Neural progenitor cell (in vitro differentiated cells): ENCODE measurements at regions not wholly inside any gene's neighbourhood (a gene's known extent, or its start where the extent isn't known, plus 50 kb on each side); places are given as distances from the start of the nearest gene placed in this dataset.

Experiments
- DNase-seq: peaks from one replicate; pipeline ENCODE4 v3.0.0-alpha.2; 2016; ENCODE audit warnings: low spot score
- H2AFZ ChIP-seq: fragments of 200-600 bp; sonication (generic); replicated peaks from 2 replicates; pipeline ENCODE4 v1.6.1; 2016; ENCODE audit warnings: antibody characterized with exemption
- H3F3A ChIP-seq: fragments of 200-600 bp; sonication (generic); 2 replicates; pipeline ENCODE4 v1.6.1; 2016; ENCODE audit warnings: antibody characterized with exemption, low read depth
- H3K27ac ChIP-seq: fragments of 200-600 bp; sonication (generic); 2 replicates; pipeline ENCODE4 v1.5.1; 2016; ENCODE audit warnings: mild to moderate bottlenecking
- H3K27me3 ChIP-seq: fragments of 200-600 bp; sonication (generic); 2 replicates; pipeline ENCODE4 v1.6.1; 2016; ENCODE audit warnings: mild to moderate bottlenecking, moderate library complexity
- H3K36me3 ChIP-seq: fragments of 200-600 bp; sonication (generic); 2 replicates; pipeline ENCODE4 v1.5.1; 2016
- H3K4me1 ChIP-seq: fragments of 200-600 bp; sonication (generic); 2 replicates; pipeline ENCODE4 v1.6.1; 2016; ENCODE audit warnings: mixed run types
- H3K4me2 ChIP-seq: fragments of 200-600 bp; sonication (generic); 2 replicates; pipeline ENCODE4 v1.6.1; 2016
- H3K4me3 ChIP-seq: fragments of 200-600 bp; sonication (generic); 2 replicates; pipeline ENCODE4 v1.5.1; 2016
- H3K79me2 ChIP-seq: fragments of 200-600 bp; sonication (generic); 2 replicates; pipeline ENCODE4 v1.6.1; 2016; ENCODE audit warnings: low read depth
- H3K9ac ChIP-seq: fragments of 200-600 bp; sonication (generic); 2 replicates; pipeline ENCODE4 v1.6.1; 2016
- H3K9me3 ChIP-seq: fragments of 200-600 bp; sonication (generic); 2 replicates; pipeline ENCODE4 v1.5.1; 2016; ENCODE audit warnings: low read depth
- H4K20me1 ChIP-seq: fragments of 200-600 bp; sonication (generic); 2 replicates; pipeline ENCODE4 v1.6.1; 2016; ENCODE audit warnings: low read depth
- H3K27ac Mint-ChIP-seq: 3 replicates; pipeline ENCODE4 v1.8.0; 2021; ENCODE audit warnings: mixed read lengths
- H3K27me3 Mint-ChIP-seq: 2 replicates; pipeline ENCODE4 v1.8.0; 2022; ENCODE audit warnings: low read depth, mild to moderate bottlenecking, inconsistent platforms, moderate library complexity, mixed read lengths; ENCODE audit not compliant: insufficient read depth
- H3K36me3 Mint-ChIP-seq: 3 replicates; pipeline ENCODE4 v1.8.0; 2021; ENCODE audit warnings: mixed read lengths
- H3K4me1 Mint-ChIP-seq: 3 replicates; pipeline ENCODE4 v1.8.0; 2021; ENCODE audit warnings: mixed read lengths
- H3K4me3 Mint-ChIP-seq: 3 replicates; pipeline ENCODE4 v1.8.0; 2021; ENCODE audit warnings: mild to moderate bottlenecking, moderate library complexity, mixed read lengths
- H3K9me3 Mint-ChIP-seq: 3 replicates; pipeline ENCODE4 v1.8.0; 2020; ENCODE audit warnings: mixed read lengths
- CTCF ChIP-seq: fragments of 200-600 bp; sonication (generic); IDR thresholded peaks from 2 replicates; pipeline ENCODE4 v1.5.1; 2017; ENCODE audit warnings: antibody characterized with exemption, mild to moderate bottlenecking
- EZH2 ChIP-seq: fragments of 200-600 bp; sonication (generic); IDR thresholded peaks from 2 replicates; pipeline ENCODE4 v1.6.1; 2017; ENCODE audit warnings: antibody characterized with exemption, mild to moderate bottlenecking, moderate library complexity
- EZH2phosphoT487 ChIP-seq: fragments of 200-600 bp; sonication (generic); IDR thresholded peaks from 2 replicates; pipeline ENCODE4 v1.6.1; 2017; ENCODE audit warnings: antibody characterized with exemption

DNA sequence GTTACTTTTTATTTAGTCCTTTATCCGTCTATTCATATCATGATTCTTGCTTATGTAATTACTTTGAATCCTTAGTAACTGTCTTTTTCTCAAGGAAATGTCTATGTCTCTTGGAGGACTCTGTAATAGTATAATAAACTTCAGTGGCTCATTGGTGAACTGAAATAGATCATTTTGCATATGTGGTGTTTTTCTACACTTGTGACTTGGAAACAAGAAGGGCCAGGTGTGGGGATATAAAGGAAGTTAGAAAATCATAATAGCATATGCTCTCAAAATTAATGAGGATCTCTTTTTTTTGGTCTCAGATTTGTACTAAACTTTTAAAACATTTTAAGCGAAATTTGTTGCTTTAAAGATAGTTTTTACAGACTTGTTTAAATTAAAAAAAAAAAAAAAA is 453.0 kb upstream of the CDH20 start:
- Histone ChIP-seq H3K4me1 (no peaks in the 10 kb centered on the region), H2AFZ (no peak overlapping the region), H3K27me3 (no peaks in the 10 kb centered on the region), H3K36me3 (no peaks in the 10 kb centered on the region), H4K20me1 (no peaks in the 10 kb centered on the region), H3K9ac (no peak overlapping the region), H3K79me2 (no peaks in the 10 kb centered on the region), H3K4me2 (no peak overlapping the region), H3K4me3 (no peak overlapping the region), H3K9me3 (no peaks in the 10 kb centered on the region), H3F3A (no peaks in the 10 kb centered on the region), H3K27ac (no peak overlapping the region)
- H3K27ac Mint-ChIP-seq, result no peak overlapping the region
- no peaks in the 10 kb centered on the region for H3K36me3 Mint-ChIP-seq
- no peak overlapping the region for H3K4me3 Mint-ChIP-seq
- no peaks in the 10 kb centered on the region for H3K4me1 Mint-ChIP-seq
- H3K9me3 Mint-ChIP-seq, result no peaks in the 10 kb centered on the region
- no peak for DNase-seq
- TF ChIP-seq EZH2phosphoT487, result no peak
- no peak for TF ChIP-seq EZH2
- TF ChIP-seq CTCF, result no peak
- H3K27me3 Mint-ChIP-seq, result no peaks in the 10 kb centered on the region

DNA sequence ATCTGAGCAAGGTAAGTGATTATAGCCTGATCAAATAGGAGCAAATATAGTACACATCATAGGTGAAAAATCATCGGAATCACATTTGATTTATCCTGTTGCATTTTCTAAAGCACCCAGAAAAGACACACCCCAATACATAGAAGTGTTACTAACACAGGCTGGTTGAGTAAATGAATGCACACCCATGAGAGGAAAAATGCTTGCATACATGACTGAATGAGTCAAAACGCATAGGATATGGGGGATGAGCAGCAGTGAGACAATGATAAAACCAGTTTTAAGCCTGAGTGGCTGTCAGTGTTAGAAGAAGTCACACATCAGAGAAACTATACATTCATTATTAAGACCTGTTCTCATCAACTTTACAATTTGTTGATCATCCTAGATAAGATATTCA is 449.6 kb upstream of the CDH20 start:
- no peaks in the 10 kb centered on the region for H3F3A ChIP-seq
- H3K36me3 Mint-ChIP-seq, result no peaks in the 10 kb centered on the region
- H3K27ac Mint-ChIP-seq, result no peak overlapping the region
- H3K4me1 Mint-ChIP-seq, result peaks cover 4% of the 10 kb centered on the region
- H3K9me3 ChIP-seq, result no peaks in the 10 kb centered on the region
- H3K27me3 Mint-ChIP-seq, result peaks cover 2% of the 10 kb centered on the region
- H3K4me3 ChIP-seq, result no peak overlapping the region
- no peaks in the 10 kb centered on the region for H3K4me1 ChIP-seq
- DNase-seq, result no peak
- no peaks in the 10 kb centered on the region for H3K36me3 ChIP-seq
- TF ChIP-seq EZH2phosphoT487 (no peak), EZH2 (no peak), CTCF (no peak)
- no peak overlapping the region for H3K27ac ChIP-seq
- H3K9ac ChIP-seq, result no peak overlapping the region
- no peaks in the 10 kb centered on the region for H3K79me2 ChIP-seq
- H4K20me1 ChIP-seq, result no peaks in the 10 kb centered on the region
- no peaks in the 10 kb centered on the region for H3K9me3 Mint-ChIP-seq
- no peak overlapping the region for H3K4me3 Mint-ChIP-seq
- no peak overlapping the region for H3K4me2 ChIP-seq
- no peaks in the 10 kb centered on the region for H3K27me3 ChIP-seq
- H2AFZ ChIP-seq, result no peak overlapping the region

GRCh38 chr18:60888071-60888624 is 445.1 kb upstream of the CDH20 start:
- H3K4me1 ChIP-seq, result no peaks in the 10 kb centered on the region
- Mint-ChIP-seq H3K27me3 (peaks cover 4% of the 10 kb centered on the region), H3K4me1 (peaks cover 4% of the 10 kb centered on the region), H3K27ac (peak overlapping the region; percentile 46), H3K36me3 (no peaks in the 10 kb centered on the region), H3K9me3 (no peaks in the 10 kb centered on the region), H3K4me3 (no peak overlapping the region)
- no peak overlapping the region for H3K4me3 ChIP-seq
- H3K4me2 ChIP-seq, result no peak overlapping the region
- no peak overlapping the region for H2AFZ ChIP-seq
- no peaks in the 10 kb centered on the region for H4K20me1 ChIP-seq
- no peaks in the 10 kb centered on the region for H3K27me3 ChIP-seq
- TF ChIP-seq EZH2 (no peak), CTCF (no peak), EZH2phosphoT487 (no peak)
- no peak for DNase-seq
- H3K9me3 ChIP-seq, result no peaks in the 10 kb centered on the region
- no peaks in the 10 kb centered on the region for H3K36me3 ChIP-seq
- no peak overlapping the region for H3K9ac ChIP-seq
- H3F3A ChIP-seq, result no peaks in the 10 kb centered on the region
- no peak overlapping the region for H3K27ac ChIP-seq
- H3K79me2 ChIP-seq, result no peaks in the 10 kb centered on the region
